HG02970 (cell line): ENCODE measurements at regions not wholly inside any gene's neighbourhood (a gene's known extent, or its start where the extent isn't known, plus 50 kb on each side); places are given as distances from the start of the nearest gene placed in this dataset.
"Not testable (repeated sequence)": the region's sequence is repeated elsewhere in the genome, so short reads cannot be mapped to it uniquely, and the experiment has no call there.

ENCODE experiments used
- ATAC-seq: cut with Tn5 transposase; IDR thresholded peaks from one replicate; pipeline ENCODE4 v1.9.1; 2021; ENCODE audit warnings: mild to moderate bottlenecking, moderate library complexity, moderate number of reproducible peaks; ENCODE audit not compliant: unreplicated experiment, low FRiP score

DNA sequence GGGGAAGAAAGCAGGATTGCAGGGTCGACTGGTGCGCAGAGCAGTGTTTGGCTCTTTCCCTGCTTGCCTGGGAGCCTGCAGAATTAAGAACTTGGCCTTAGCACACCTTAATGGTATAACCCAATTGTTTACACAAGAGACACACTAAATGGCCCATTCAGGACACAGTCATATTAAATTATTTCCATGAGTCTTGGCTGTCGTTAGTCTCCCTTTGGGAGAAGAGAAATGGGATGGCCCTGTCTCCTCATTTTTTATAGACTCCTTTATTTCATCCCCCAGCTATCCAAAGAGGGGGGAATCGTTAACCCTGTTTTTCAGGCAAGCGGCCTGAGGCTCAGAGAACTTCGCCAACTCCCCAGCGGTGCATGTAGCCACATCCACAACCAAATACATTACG lies 282.5 kb downstream of the SUCLA2 start:
- ATAC-seq: no peak

GRCh38 chr13:47708386-47708785 lies 292.7 kb downstream of the SUCLA2 start:
- ATAC-seq: no peak

DNA sequence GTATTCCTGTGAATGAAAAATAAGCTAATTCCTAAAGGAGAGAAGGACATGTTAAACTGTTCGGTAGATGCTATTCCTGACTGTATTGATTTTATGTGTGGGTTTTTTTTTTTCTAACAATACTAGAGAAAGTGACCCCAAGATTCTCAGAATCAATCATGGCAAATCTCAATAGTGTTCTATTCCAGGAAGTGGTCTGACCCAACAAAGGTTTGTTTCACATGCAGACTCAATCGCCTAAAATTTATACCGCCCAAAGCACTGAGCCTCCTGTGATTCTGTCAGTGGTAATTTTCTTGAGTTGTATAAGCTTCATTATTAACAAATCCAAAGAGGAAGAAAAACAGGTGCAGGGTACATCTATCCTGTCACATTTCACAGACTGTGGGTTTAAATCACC lies 293.7 kb downstream of the SUCLA2 start:
- ATAC-seq: no peak

GRCh38 chr13:47705185-47705584 lies 295.9 kb downstream of the SUCLA2 start:
- no peak for ATAC-seq

DNA sequence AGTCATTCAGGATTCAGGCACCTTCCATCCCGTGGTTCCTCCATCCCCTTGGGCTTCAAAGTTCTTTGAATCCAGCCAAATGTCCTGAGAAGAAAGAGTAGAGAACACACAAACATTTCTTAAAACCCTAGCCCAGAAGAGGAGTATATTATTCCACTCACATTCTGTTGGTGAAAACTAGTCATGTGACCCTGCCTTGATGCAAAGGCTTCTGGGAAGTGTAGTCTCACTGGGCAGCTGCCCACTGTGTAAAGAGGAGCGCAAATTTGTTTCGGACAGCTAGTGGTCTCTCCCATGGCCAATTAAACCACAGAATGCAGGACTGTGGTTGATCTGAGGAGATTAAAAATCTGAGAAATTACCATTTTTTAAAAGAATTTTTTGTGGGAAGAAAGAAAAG lies 304.4 kb downstream of the SUCLA2 start:
- no peak for ATAC-seq

- no peak for ATAC-seq
Measured at GRCh38 chr13:47687577-47687976, 313.5 kb downstream of the SUCLA2 start.

- ATAC-seq: not testable (repeated sequence)
Measured at GRCh38 chr13:47685156-47685555, 315.9 kb downstream of the SUCLA2 start.

GRCh38 chr13:47680748-47681147 lies 320.3 kb downstream of the SUCLA2 start:
- no peak for ATAC-seq

DNA sequence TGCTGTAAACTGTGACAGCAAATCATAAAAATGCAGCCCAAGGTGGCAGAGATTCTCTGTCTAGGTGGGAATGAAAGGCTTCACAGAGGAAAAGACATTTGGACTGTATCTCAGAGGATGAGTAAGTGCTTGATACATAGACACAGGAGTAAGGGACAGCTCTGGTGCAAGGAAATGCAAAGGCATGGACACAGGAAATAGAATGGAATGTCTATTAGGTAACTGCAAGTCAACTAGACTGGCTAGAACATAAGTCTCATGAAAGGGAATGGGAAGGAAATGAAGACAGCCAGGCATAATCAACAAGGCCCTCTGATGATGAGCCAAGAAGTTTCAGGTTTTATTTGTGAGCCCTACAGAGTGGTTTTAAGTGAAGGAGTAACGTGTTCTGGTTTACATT lies 321.7 kb downstream of the SUCLA2 start:
- ATAC-seq: no peak

DNA sequence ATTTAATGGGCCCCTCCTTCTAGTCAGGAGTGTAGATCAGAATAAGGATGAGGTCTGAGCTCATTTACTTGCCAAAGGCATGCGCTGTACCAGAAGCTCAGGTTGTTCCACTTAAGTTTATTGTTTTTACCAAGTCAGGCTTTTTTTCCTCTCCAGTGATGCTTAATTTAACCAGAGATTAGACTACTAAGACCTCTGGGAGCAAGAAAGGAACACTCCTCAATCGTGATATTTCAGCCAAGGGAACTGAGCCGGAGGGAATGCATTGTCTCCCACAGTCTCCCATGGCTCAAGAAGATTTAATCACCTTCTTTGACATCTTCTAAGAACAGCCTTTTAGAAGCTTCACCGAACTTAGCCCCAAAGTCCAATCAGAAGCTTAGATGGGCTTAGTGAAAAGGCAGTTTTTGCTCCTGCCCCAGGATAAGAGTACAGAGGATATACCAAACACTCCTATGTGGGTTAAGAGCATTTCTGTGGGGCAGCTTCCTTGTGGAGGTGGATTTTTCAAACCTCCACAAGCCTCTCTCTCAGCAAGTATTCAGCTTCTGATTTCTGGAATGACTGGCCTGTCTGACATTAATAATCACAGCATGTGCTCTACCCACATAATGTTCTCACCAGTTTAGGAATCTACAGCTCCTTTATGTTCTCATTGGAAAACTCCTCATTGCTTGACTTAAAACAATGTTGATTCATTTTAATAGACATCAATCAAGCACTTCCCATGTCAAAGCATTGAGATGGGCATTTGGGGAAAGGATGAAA lies 322.7 kb downstream of the SUCLA2 start:
- ATAC-seq: no peak

DNA sequence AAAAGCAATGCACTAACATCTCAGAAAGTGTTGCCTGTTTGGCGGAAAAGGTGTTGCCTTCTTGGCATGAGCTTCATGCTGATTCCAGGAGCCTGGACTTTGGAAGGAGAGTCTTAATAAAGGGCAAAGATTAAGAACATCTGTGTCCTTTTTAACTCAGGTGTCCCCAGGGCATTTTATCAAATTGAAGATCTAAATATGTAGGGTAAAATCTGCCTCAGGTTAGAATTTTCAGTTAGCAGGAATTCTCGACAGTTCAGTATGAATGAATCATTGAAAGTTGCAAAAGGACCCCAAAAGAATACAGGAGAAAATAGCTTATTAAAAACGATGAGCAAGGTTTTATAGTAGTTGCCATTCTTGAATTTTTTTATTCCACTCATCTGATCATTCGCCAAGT lies 325.2 kb downstream of the SUCLA2 start:
- ATAC-seq: no peak

DNA sequence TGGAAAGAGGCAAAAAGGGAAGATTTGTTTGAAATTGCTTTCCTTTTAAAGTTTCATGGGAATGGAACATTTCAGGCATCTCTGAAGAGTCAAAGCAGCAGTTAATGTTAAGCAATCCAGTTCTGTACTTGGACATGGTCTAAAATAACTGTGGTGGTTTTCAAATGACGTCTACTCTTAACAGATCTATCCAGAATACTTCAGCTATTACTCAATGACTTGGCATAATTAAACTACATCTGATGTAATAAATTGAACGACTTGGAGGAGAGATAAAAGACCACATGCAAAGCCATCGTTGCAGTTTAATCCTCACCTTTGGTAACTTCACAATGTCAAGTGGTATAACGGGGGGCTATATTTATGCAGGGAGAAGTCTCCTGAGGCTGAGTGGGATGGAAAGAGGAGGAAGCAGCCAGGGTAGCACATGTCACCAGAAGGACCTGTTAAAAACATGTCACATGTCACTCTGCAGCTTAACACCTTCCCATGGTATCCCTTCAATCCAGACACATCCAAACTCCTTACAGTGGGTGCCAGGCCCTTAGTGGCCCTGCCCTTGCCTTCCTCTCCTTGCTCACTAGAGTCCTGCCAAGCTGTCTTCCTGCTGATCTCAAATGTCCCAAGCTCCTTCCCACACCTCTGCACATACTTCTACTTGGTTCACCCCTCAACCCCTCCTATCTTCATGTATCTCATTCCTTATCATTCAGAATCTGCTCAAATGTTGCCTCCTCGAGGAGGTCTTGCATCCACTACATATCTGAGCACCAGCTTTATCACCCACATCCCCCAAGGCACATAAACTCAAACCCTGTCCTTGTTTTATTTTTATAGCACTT lies 327.8 kb downstream of the SUCLA2 start:
- ATAC-seq: no peak

DNA sequence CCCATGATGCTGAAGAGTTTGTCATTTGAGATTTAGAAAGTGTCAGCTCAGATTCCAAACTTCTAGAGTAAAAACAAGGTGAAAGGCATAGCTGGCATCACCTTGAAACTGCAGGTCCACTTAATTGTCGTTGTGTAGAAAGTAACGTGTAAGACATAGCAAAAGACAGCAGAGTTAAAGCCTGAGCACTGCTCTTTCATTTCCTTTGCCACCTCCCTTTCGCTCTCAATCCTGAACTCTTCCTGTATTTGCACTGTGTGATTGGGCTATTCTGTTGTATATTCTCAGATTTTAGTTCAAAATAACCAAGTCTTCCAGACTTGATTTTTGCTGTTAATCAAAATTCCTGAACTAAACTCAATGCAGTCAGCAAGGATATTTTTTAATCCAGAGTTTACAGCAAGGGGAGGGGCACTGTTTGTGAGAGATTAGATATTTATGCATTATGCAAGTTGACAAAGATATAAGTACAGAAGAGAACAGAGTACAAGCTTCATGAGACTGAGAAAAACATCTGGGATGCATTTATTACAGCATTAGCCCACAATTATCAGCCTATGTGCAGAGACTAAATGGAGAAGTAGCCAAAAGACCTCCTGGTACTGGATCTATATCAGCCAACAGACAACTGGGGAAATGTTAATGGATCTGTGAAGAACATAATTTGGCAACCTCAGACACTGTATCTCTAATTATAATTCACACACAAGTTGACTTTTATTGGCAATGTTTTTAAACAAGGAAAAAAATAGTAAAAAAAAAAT lies 328.6 kb downstream of the SUCLA2 start:
- no peak for ATAC-seq

DNA sequence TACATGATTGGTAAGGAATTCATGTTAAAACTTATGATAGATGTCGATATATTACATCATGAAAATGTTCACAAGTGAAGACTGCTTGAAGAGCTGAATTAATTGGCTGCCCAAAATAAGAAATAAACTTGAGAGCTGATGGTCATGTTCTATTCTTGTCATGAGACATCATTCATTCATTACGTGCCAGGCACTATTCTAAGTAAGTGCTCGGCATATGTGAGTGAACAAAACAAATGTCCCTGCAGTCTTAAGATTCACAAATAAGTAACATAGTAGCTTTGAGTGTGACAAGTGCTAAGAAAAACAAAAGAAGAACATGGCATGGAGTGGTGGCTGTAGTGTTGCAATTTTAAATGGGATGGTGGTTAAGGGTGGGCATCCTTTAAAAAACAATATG lies 329.3 kb downstream of the SUCLA2 start:
- ATAC-seq: no peak

DNA sequence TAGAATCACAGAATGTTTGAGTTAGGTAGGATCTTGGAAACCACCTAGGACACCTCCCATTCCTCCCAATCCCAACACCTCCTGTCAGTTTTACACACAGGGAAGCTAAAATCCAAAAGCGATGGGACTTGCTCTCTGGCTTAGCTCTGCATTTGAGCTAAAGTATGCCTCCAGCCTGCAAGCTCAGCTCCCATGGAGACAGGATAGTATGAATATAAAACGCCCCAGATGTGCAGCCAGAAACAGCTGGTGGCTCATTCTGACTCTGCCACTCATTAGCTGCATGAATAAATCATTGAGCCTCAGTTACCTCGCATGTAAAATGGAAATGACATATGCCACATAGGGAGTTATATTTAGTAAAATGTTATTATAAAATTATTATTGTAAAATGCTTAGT lies 336.0 kb downstream of the SUCLA2 start:
- ATAC-seq: no peak

DNA sequence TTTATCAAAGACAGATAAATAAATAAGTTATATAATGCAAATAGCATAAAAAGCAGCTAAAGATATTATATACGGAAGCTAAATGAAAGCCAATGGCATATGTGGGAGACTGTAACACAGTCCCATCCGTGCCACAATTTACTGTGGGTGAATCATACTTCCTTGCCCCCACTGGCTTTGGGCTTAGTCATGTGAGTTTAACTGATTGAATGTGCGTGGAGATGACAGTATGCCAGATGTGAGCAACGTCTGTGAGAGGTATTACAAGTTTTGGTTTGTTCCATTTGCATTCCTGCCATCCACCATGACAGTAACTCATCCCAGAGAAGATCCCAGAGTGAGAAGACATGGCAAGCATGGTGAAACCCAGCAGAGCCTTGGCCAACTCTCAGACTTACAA lies 340.0 kb downstream of the SUCLA2 start:
- no peak for ATAC-seq

DNA sequence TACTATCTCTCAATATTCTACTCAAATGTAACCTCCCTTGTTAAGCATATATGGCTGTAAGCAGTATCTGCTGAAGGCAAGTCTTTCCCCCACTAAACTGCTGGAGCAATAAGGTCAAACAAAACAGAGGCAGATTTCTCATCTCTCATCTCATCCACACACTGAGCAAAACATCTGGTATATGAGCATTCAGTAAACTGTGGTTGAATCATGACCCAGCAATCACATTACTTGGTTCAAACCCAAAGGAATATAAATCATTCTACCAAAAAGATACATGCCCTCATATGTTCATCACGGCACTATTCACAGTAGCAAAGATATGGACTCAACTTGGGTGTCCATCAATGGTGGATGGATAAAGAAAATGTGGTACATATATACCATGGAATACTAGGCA lies 344.4 kb downstream of the SUCLA2 start:
- no peak for ATAC-seq

DNA sequence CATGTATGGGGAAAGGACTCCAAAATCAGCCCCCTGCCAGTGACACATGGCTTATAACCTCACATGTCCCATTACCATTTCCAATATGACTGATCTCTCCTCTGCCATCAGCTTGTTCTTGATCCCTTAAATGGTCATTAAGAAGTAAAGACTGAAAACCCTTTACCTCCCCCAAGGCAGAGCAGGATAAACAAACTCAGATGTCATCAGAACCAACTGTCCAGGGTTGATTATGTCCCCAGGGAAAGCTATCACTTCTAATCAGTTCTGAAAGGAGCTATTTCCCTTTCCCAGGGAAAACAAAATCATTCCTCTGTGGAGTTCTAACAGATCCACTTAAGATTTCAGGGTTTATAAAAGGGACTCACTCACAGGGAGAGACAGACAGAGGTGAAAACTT lies 350.9 kb downstream of the SUCLA2 start:
- ATAC-seq: no peak

DNA sequence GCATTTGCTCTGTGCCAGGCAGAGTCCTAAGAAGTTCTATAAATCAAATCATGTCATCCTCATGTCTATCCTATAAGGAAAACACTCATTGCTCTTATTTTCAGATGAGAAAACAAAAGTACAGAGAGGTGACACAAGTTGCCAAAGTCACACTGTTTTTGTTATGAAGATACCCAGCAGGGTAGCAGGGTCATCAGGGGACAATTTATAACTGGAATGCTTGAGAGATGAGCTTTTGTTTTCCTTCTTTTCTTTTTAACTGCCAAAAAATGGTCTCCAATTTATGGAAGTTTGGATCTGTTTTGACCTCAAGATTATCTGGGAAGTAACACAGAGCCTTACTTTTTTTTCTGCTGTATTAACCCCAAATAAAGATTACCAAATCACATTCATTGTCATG lies 354.1 kb downstream of the SUCLA2 start:
- ATAC-seq: no peak

DNA sequence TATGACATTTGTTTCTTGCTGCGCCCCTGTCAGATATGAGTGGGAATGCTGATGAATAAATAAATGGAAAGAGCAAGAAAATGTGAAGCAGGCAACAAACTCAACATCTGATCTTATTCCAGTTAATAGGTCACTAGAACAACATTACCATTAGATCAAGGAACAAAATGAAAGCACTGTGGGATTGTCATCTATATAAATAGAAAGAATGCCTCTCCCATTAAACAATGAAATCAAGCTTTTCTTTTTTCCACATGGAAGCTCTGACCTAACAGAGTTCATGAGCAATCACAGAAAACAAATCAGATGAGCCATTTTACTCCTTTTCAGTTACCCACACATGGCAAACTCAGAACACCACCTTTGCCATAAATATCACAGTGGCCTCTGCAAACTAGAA lies 354.8 kb downstream of the SUCLA2 start:
- no peak for ATAC-seq

DNA sequence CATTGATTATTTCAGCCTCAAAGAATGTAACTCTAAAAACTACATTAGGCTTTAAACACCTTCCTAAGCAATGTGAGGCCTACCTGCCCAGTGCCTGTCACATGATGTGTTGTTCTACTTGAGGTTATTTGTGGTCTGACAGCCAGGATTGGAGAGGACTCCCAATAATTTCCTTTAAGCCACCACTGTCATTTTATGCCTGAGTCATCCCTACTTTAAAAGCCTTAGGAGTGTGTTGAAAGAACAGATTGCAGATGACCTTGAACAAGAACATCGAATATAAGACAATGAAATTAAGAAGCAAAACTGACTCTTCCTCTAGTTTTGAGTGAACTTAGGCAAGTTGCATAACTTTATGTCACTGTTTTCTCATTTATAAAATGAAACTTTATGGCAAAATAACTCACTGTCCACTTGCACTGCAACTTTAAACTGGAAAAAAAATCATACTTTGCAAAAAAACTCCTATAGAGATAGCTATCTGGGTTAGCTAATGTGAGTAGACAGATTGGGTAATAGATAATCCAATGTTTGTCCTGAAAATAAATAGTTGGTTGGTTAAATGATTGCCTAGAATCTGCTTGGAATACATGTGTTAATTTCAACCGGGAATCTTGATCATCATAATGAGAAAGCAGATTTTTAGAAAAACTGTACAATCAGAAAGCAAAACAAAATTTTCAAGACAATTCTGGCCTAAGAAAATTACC lies 361.2 kb downstream of the SUCLA2 start:
- ATAC-seq: no peak
